ENCODE measurements at regions not wholly inside any gene's neighbourhood (a gene's known extent, or its start where the extent isn't known, plus 50 kb on each side); places are given as distances from the start of the nearest gene placed in this dataset.

DNA sequence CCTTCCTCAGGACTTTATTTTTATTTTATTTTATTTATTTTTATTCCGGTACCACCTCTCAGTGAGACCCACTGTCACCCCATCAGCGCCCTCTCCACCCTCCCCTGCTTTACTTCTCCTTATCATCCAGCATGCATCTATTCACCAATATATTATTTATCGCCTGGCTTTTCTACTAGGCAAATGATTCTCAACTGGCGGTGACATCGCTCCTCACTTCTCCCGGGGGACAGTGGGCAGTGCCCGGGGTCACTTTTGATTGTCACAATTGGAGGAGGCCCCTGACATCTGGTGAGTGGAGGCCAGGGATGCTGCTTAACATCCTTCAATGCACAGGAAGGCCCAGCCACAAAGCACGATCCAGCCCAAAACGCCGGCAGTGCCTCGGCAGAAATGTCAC lies 138.7 kb downstream of the ETS2 start:
- DNase-seq (no peak), FAIRE-seq (no peak)
- Histone ChIP-seq H3K27ac (ENCODE audit: low read depth in 1 of 3, low read length in 2 of 3) (peak overlapping the region in 1 of 3 donors; percentile 44), H3K4me1 (ENCODE audit: control insufficient read depth in 3 of 3, insufficient read depth in 2 of 3, low read depth in 1 of 3, low read length in 2 of 3) (no peaks in the 10 kb centered on the region), H3K4me3 (ENCODE audit: low read depth in 1 of 3, low read length in 3 of 3) (no peak overlapping the region), H3K27me3 (ENCODE audit: control insufficient read depth in 3 of 3, insufficient read depth in 3 of 3, low read length in 3 of 3) (no peaks in the 10 kb centered on the region), H3K36me3 (ENCODE audit: control insufficient read depth in 3 of 3, insufficient read depth in 2 of 3, low read depth in 1 of 3, low read length in 3 of 3) (no peaks in the 10 kb centered on the region), H3K9me3 (ENCODE audit: control insufficient read depth in 2 of 2, insufficient read depth in 1 of 2, low read depth in 1 of 2, low read length in 1 of 2) (peaks cover 0 to 9% of the 10 kb centered on the region in 2 donors)
- 95 to 97% (median 96%) methylated on average over 11 of the region's 11 CpGs for WGBS, 3 donors

DNA sequence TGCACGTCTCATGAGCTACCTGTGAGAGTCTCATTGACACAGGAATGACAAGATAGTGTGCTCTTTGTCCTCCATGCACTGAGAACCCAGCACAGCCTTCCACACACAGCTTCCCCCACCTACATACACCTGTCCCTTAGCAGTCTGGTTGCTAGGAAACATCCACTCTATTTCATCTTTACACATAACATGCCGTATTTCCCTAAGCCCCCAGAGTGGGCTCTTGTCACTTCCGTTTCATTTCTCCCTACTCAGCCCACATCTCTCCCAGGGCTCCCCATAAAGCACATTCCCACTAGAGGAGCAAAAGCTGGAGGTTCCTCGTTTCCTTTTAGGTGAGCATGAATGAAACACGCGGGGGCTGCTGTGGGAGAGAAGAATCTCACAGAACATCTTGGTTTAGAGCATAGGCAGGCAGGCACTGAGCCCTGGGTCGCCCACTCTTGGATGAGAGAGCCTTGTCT lies 137.1 kb downstream of the ETS2 start:
- DNase-seq = no peak
- no peak for FAIRE-seq
- no peak overlapping the region for H3K4me3 ChIP-seq (ENCODE audit: low read depth in 1 of 3, low read length in 3 of 3)
- WGBS, 3 donors = 91 to 95% (median 91%) methylated on average over 7 of the region's 7 CpGs
- peaks cover 0 to 8% of the 10 kb centered on the region in 2 donors for H3K9me3 ChIP-seq (ENCODE audit: control insufficient read depth in 2 of 2, insufficient read depth in 1 of 2, low read depth in 1 of 2, low read length in 1 of 2)
- H3K27me3 ChIP-seq (ENCODE audit: control insufficient read depth in 3 of 3, insufficient read depth in 3 of 3, low read length in 3 of 3) = no peaks in the 10 kb centered on the region
- H3K4me1 ChIP-seq (ENCODE audit: control insufficient read depth in 3 of 3, insufficient read depth in 2 of 3, low read depth in 1 of 3, low read length in 2 of 3) = no peaks in the 10 kb centered on the region
- H3K36me3 ChIP-seq (ENCODE audit: control insufficient read depth in 3 of 3, insufficient read depth in 2 of 3, low read depth in 1 of 3, low read length in 3 of 3) = no peaks in the 10 kb centered on the region
- H3K27ac ChIP-seq (ENCODE audit: low read depth in 1 of 3, low read length in 2 of 3) = no peak overlapping the region

DNA sequence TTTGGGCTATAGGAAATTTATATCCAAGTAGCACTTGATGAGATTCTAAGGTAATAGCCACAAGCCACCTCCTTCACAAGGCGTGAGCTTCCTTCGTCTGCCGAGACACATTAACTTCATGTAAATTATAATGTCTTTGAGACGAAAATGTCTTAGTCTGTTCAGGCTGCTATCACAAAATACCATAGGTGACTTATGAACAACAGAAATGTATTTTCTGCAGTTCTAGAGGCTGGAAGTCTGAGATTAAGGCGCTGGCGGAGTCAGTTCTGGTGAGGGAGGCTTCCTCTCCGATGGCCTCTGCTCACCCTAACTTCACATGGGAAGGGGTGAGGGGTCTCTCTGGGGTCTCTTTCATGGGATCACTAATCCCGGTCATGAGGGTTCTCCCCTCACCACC lies 133.0 kb downstream of the ETS2 start:
- no peak overlapping the region for H3K4me3 ChIP-seq (ENCODE audit: low read depth in 1 of 3, low read length in 3 of 3)
- 80 to 85% (median 83%) methylated on average over 8 of the region's 8 CpGs for WGBS, 3 donors
- H3K27ac ChIP-seq (ENCODE audit: low read depth in 1 of 3, low read length in 2 of 3) = no peak overlapping the region
- DNase-seq = no peak
- no peaks in the 10 kb centered on the region for H3K4me1 ChIP-seq (ENCODE audit: control insufficient read depth in 3 of 3, insufficient read depth in 2 of 3, low read depth in 1 of 3, low read length in 2 of 3)
- no peak for FAIRE-seq
- H3K27me3 ChIP-seq (ENCODE audit: control insufficient read depth in 3 of 3, insufficient read depth in 3 of 3, low read length in 3 of 3) = no peaks in the 10 kb centered on the region
- peaks cover 0 to 8% of the 10 kb centered on the region in 2 donors for H3K9me3 ChIP-seq (ENCODE audit: control insufficient read depth in 2 of 2, insufficient read depth in 1 of 2, low read depth in 1 of 2, low read length in 1 of 2)
- H3K36me3 ChIP-seq (ENCODE audit: control insufficient read depth in 3 of 3, insufficient read depth in 2 of 3, low read depth in 1 of 3, low read length in 3 of 3) = no peaks in the 10 kb centered on the region

DNA sequence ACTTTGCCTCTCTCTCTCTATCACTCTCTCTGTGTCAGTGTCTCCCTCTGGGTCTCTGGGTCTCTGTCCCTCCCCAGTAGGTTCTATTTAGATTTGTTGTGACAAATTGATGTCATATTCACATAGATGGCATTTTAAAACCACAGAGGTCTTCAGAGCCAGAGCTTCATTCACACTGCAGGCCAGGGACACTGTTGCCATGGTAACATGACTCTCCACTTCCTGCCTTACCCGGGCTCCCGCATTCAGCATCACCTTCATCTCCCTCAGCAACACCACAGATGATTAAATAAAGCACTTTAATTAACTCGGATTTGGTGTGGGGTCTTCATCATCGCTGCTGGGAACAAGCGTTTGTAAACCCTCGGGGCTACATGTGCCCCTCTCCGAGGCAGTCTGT lies 132.6 kb downstream of the ETS2 start:
- WGBS, 3 donors = 63 to 75% (median 66%) methylated on average over 7 of the region's 7 CpGs
- H3K27ac ChIP-seq (ENCODE audit: low read depth in 1 of 3, low read length in 2 of 3) = no peak overlapping the region
- peaks cover 0 to 8% of the 10 kb centered on the region in 2 donors for H3K9me3 ChIP-seq (ENCODE audit: control insufficient read depth in 2 of 2, insufficient read depth in 1 of 2, low read depth in 1 of 2, low read length in 1 of 2)
- no peaks in the 10 kb centered on the region for H3K36me3 ChIP-seq (ENCODE audit: control insufficient read depth in 3 of 3, insufficient read depth in 2 of 3, low read depth in 1 of 3, low read length in 3 of 3)
- no peaks in the 10 kb centered on the region for H3K27me3 ChIP-seq (ENCODE audit: control insufficient read depth in 3 of 3, insufficient read depth in 3 of 3, low read length in 3 of 3)
- FAIRE-seq (no peak), DNase-seq (no peak)
- H3K4me1 ChIP-seq (ENCODE audit: control insufficient read depth in 3 of 3, insufficient read depth in 2 of 3, low read depth in 1 of 3, low read length in 2 of 3) = no peaks in the 10 kb centered on the region
- no peak overlapping the region for H3K4me3 ChIP-seq (ENCODE audit: low read depth in 1 of 3, low read length in 3 of 3)

DNA sequence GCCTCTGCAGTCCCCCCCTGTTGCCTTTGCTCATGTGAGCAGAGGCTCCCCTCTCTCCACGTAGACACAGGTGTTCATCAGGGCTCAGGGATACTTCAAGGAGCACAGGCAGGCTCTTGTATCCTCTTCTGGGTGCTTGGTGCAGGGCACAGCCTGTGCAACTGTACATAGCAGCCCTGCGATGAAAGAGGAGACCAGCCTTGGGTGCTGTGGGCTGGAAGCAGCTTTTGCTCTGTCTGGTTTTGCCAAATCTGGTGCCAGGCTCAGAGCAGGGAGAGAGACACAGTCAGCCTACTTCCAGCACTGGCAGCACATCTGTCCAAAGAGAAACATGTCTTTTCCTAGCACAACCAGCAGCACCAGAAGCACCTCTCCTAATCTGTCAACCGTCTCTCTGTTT lies 132.1 kb downstream of the ETS2 start:
- no peak for FAIRE-seq

DNA sequence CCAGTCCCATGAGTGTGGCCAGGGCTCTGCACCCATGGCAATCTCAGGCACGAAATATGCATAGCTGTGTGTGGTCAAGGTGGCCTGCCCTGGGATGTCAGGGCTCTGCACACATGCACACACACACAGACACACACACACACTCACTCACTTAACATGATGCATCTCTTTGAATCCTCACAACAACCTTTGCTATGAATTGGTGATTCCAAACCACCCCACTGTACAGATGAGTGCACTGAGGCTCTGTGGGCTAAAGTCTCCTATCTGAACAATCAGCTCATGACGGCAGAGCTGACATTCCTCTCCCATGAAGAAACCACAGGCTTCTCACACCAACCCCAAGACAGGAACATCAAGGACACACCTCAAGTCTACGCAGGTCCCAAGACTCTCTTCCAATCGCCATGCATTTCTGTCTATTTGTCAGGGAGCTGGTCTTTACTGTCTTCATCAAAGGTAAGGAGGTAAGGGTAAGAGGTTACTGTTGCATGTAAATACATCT lies 131.6 kb downstream of the ETS2 start:
- WGBS, 3 donors = 82 to 91% (median 91%) methylated on average over 4 of the region's 4 CpGs
- H3K9me3 ChIP-seq (ENCODE audit: control insufficient read depth in 2 of 2, insufficient read depth in 1 of 2, low read depth in 1 of 2, low read length in 1 of 2) = peaks cover 0 to 8% of the 10 kb centered on the region in 2 donors
- H3K27ac ChIP-seq (ENCODE audit: low read depth in 1 of 3, low read length in 2 of 3) = no peak overlapping the region
- no peaks in the 10 kb centered on the region for H3K27me3 ChIP-seq (ENCODE audit: control insufficient read depth in 3 of 3, insufficient read depth in 3 of 3, low read length in 3 of 3)
- no peak for FAIRE-seq
- no peaks in the 10 kb centered on the region for H3K4me1 ChIP-seq (ENCODE audit: control insufficient read depth in 3 of 3, insufficient read depth in 2 of 3, low read depth in 1 of 3, low read length in 2 of 3)
- no peak overlapping the region for H3K4me3 ChIP-seq (ENCODE audit: low read depth in 1 of 3, low read length in 3 of 3)
- DNase-seq = no peak
- H3K36me3 ChIP-seq (ENCODE audit: control insufficient read depth in 3 of 3, insufficient read depth in 2 of 3, low read depth in 1 of 3, low read length in 3 of 3) = no peaks in the 10 kb centered on the region

More for the DNA sequence above, 132.1 kb downstream of the ETS2 start:
- Histone ChIP-seq H3K4me3 (ENCODE audit: low read depth in 1 of 3, low read length in 3 of 3) (no peak overlapping the region), H3K27me3 (ENCODE audit: control insufficient read depth in 3 of 3, insufficient read depth in 3 of 3, low read length in 3 of 3) (no peaks in the 10 kb centered on the region), H3K36me3 (ENCODE audit: control insufficient read depth in 3 of 3, insufficient read depth in 2 of 3, low read depth in 1 of 3, low read length in 3 of 3) (no peaks in the 10 kb centered on the region), H3K27ac (ENCODE audit: low read depth in 1 of 3, low read length in 2 of 3) (no peak overlapping the region), H3K4me1 (ENCODE audit: control insufficient read depth in 3 of 3, insufficient read depth in 2 of 3, low read depth in 1 of 3, low read length in 2 of 3) (no peaks in the 10 kb centered on the region), H3K9me3 (ENCODE audit: control insufficient read depth in 2 of 2, insufficient read depth in 1 of 2, low read depth in 1 of 2, low read length in 1 of 2) (peaks cover 0 to 8% of the 10 kb centered on the region in 2 donors)
- no peak for DNase-seq
- 64 to 71% (median 71%) methylated on average over 3 of the region's 3 CpGs for WGBS, 3 donors

DNA sequence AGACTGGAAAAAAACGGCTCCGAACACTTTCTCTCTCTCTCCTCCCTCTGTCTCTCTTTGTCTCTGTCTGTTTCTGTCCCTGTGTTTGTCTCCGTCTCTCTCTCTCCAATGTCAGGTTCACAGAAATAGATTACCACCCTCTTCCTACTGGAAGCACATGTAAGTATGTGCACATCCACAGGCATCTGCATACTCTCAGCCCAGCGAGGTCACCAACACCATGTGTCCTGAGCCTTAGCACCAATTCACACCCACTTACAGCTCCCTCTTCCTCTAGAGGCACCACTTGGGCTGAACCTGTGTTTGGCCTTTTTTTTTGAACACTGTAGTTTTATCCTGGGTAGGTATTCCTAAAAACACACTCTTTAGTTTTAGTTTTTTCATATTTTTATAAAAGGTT lies 130.5 kb downstream of the ETS2 start:
- H3K4me1 ChIP-seq (ENCODE audit: control insufficient read depth in 3 of 3, insufficient read depth in 2 of 3, low read depth in 1 of 3, low read length in 2 of 3) = no peaks in the 10 kb centered on the region
- 75 to 81% (median 78%) methylated on average over 4 of the region's 4 CpGs for WGBS, 3 donors

DNA sequence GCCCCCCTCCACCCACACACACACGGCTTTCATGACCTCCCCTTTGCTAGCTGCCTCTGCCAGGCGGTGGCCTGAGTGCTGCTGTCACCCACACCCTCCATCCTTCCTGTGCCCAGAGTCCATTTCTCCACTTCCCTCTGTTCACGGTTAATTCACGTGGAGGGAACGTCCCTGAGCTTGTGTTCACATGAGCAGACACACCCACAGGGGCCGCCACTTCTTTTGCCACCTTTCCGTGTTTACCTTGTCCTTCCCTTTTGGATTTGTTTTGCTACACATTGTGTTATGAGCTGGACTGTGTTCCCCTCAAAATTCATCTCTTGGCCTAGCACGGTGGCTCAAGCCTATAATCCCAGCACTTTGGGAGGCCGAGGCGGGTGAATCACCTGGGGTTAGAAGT lies 128.0 kb downstream of the ETS2 start:
- Histone ChIP-seq H3K4me3 (ENCODE audit: low read depth in 1 of 3, low read length in 3 of 3) (no peak overlapping the region), H3K27ac (ENCODE audit: low read depth in 1 of 3, low read length in 2 of 3) (no peak overlapping the region), H3K9me3 (ENCODE audit: control insufficient read depth in 2 of 2, insufficient read depth in 1 of 2, low read depth in 1 of 2, low read length in 1 of 2) (peaks cover 0 to under 1% of the 10 kb centered on the region in 2 donors), H3K4me1 (ENCODE audit: control insufficient read depth in 3 of 3, insufficient read depth in 2 of 3, low read depth in 1 of 3, low read length in 2 of 3) (peaks cover 0 to 2% (median 0%) of the 10 kb centered on the region in 3 donors), H3K36me3 (ENCODE audit: control insufficient read depth in 3 of 3, insufficient read depth in 2 of 3, low read depth in 1 of 3, low read length in 3 of 3) (no peaks in the 10 kb centered on the region), H3K27me3 (ENCODE audit: control insufficient read depth in 3 of 3, insufficient read depth in 3 of 3, low read length in 3 of 3) (no peaks in the 10 kb centered on the region)
- 81 to 92% (median 86%) methylated on average over 10 of the region's 10 CpGs for WGBS, 3 donors
- FAIRE-seq (no peak), DNase-seq (no peak)

More for the DNA sequence above, 130.5 kb downstream of the ETS2 start:
- Histone ChIP-seq H3K9me3 (ENCODE audit: control insufficient read depth in 2 of 2, insufficient read depth in 1 of 2, low read depth in 1 of 2, low read length in 1 of 2) (peaks cover 0 to 2% of the 10 kb centered on the region in 2 donors), H3K4me3 (ENCODE audit: low read depth in 1 of 3, low read length in 3 of 3) (no peak overlapping the region), H3K27me3 (ENCODE audit: control insufficient read depth in 3 of 3, insufficient read depth in 3 of 3, low read length in 3 of 3) (no peaks in the 10 kb centered on the region), H3K27ac (ENCODE audit: low read depth in 1 of 3, low read length in 2 of 3) (no peak overlapping the region), H3K36me3 (ENCODE audit: control insufficient read depth in 3 of 3, insufficient read depth in 2 of 3, low read depth in 1 of 3, low read length in 3 of 3) (no peaks in the 10 kb centered on the region)
- no peak for DNase-seq
- FAIRE-seq = no peak

DNA sequence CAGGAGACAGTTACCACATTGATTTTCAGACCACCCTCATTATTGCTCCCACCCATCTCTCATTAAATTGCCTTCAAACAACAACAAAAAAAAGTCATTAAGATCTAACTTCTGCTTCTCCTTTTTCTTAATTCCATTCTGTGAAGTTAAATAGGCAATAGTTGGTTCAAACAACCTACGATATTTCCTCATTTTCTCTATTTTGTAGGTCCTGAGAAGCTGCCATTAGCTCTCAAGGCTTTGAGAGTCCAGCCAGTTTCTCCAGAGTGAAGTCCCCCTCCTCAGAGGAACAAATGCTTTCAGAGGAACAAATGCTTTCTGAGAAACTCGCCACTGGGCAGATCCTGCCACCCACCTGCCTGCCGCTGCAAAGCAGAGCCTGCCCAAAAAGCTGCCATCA lies 125.6 kb downstream of the ETS2 start:
- Histone ChIP-seq H3K36me3 (ENCODE audit: control insufficient read depth in 3 of 3, insufficient read depth in 2 of 3, low read depth in 1 of 3, low read length in 3 of 3) (no peaks in the 10 kb centered on the region), H3K4me1 (ENCODE audit: control insufficient read depth in 3 of 3, insufficient read depth in 2 of 3, low read depth in 1 of 3, low read length in 2 of 3) (peaks cover 0 to 2% (median 0%) of the 10 kb centered on the region in 3 donors), H3K27ac (ENCODE audit: low read depth in 1 of 3, low read length in 2 of 3) (peak overlapping the region in 1 of 3 donors; percentile 73), H3K27me3 (ENCODE audit: control insufficient read depth in 3 of 3, insufficient read depth in 3 of 3, low read length in 3 of 3) (no peaks in the 10 kb centered on the region), H3K9me3 (ENCODE audit: control insufficient read depth in 2 of 2, insufficient read depth in 1 of 2, low read depth in 1 of 2, low read length in 1 of 2) (peaks cover 0 to 7% of the 10 kb centered on the region in 2 donors), H3K4me3 (ENCODE audit: low read depth in 1 of 3, low read length in 3 of 3) (no peak overlapping the region)
- no peak for DNase-seq
- FAIRE-seq = no peak
- WGBS, 3 donors = 82 to 95% (median 88%) methylated on average over 3 of the region's 3 CpGs

Measured in small intestine (tissue), 7 donors.